K562 (cell line): ENCODE measurements at regions not wholly inside any gene's neighbourhood (a gene's known extent, or its start where the extent isn't known, plus 50 kb on each side); places are given as distances from the start of the nearest gene placed in this dataset.

ENCODE experiments used
- ATAC-seq: fragments of 200-7000 bp; cut with Tn5 transposase; 3 replicates; pipeline ENCODE4 v1.9.1; 2020; ENCODE audit warnings: moderate library complexity
- BruUV-seq: library from RNA; stranded (reverse); fragments of 400-500 nt; replicated peaks from 2 replicates; lab custom pipeline; 2021; lab: Mats Ljungman, UMichigan
- CTCF ChIA-PET: fragments of 300-600 bp; formaldehyde crosslinking; extraction: SDS; loops from one replicate; lab custom pipeline; 2021; ENCODE audit warnings: low intra/inter-chr PET ratio; lab: Yijun Ruan, JAX
- POLR2A ChIA-PET: fragments of 300-600, 350-650 bp; sonication (Branson Sonifier 250); formaldehyde crosslinking; extraction: SDS; loops from one replicate; lab custom pipeline; 2021; ENCODE audit warnings: antibody characterized with exemption, inconsistent platforms; lab: Yijun Ruan, JAX
- DNase-seq, 4 experiments: peaks; one replicate each; pipeline versions ENCODE4 v3.0.0 to v3.0.0-alpha.2; 2011 to 2018; ENCODE audit warnings: low spot score in 3 of 4, mixed read lengths in 3 of 4; ENCODE audit errors: extremely low read depth in 1 of 4
- FAIRE-seq: peaks from 2 replicates; lab custom pipeline; 2011; peaks lifted over from hg19 to GRCh38; lab: Jason Lieb, UNC
- H2AFZ ChIP-seq: 2 replicates; pipeline ENCODE4 v1.6.0; 2011; ENCODE audit warnings: low read depth, low read length, control low read depth, inconsistent platforms
- H3K27ac ChIP-seq: fragments of 200-600 bp; 3 replicates; pipeline ENCODE4 v1.8.0; 2011; ENCODE audit warnings: low read depth, mild to moderate bottlenecking, control low read depth, inconsistent platforms, low read length, moderate library complexity, mixed read lengths; ENCODE audit errors: extremely low read depth
- H3K27me3 ChIP-seq, 2 experiments: fragments of 300-600 bp in 1 of 2; 2 replicates in 1 of 2; 3 replicates in 1 of 2; pipeline versions ENCODE4 v1.6.0 to v1.8.0; 2011; ENCODE audit warnings: inconsistent platforms in 2 of 2, low read length in 2 of 2, mild to moderate bottlenecking in 1 of 2, mixed read lengths in 1 of 2, moderate library complexity in 1 of 2; ENCODE audit not compliant: control insufficient read depth in 2 of 2, insufficient read depth in 2 of 2
- H3K36me3 ChIP-seq: fragments of 300-600 bp; 3 replicates; pipeline ENCODE4 v1.8.0; 2011; ENCODE audit warnings: mild to moderate bottlenecking, low read length, inconsistent platforms; ENCODE audit not compliant: control insufficient read depth, insufficient read depth
- H3K4me1 ChIP-seq, 2 experiments: fragments of 200-600 bp in 1 of 2; replicated peaks in 1 of 2; 2 replicates in 1 of 2; 3 replicates in 1 of 2; pipeline versions ENCODE4 v1.5.1 to v1.8.0; 2011; ENCODE audit warnings: inconsistent platforms in 2 of 2, low read length in 2 of 2, mild to moderate bottlenecking in 1 of 2, mixed read lengths in 1 of 2, moderate library complexity in 1 of 2; ENCODE audit not compliant: control insufficient read depth in 2 of 2, insufficient read depth in 2 of 2
- H3K4me2 ChIP-seq: 2 replicates; pipeline ENCODE4 v1.6.1; 2011; ENCODE audit warnings: low read length, control low read depth, inconsistent platforms, mixed read lengths; ENCODE audit not compliant: insufficient read depth
- H3K4me3 ChIP-seq: fragments of 200-600 bp; sonication (generic), shearing (Covaris generic); 2 replicates; pipeline ENCODE4 v1.5.1; 2016; ENCODE audit warnings: control low read depth, inconsistent platforms
- H3K79me2 ChIP-seq: fragments of 200-600 bp; 3 replicates; pipeline ENCODE4 v1.8.0; 2011; ENCODE audit warnings: low read length, inconsistent platforms; ENCODE audit not compliant: control insufficient read depth, insufficient read depth
- H3K9ac ChIP-seq, 2 experiments: 2 replicates each; pipeline versions ENCODE4 v1.6.0 to v1.6.1; 2011; ENCODE audit warnings: low read depth in 2 of 2, low read length in 2 of 2, control low read depth in 1 of 2, inconsistent platforms in 1 of 2, mild to moderate bottlenecking in 1 of 2, mixed read lengths in 1 of 2; ENCODE audit not compliant: insufficient read depth in 1 of 2
- H3K9me1 ChIP-seq: one replicate; pipeline ENCODE4 v1.6.0; 2011; ENCODE audit warnings: inconsistent platforms, mild to moderate bottlenecking, low read length, moderate library complexity; ENCODE audit not compliant: control insufficient read depth, insufficient read depth
- H3K9me3 ChIP-seq: replicated peaks from 2 replicates; pipeline ENCODE4 v1.5.1; 2011; ENCODE audit warnings: low read depth, low read length, inconsistent platforms; ENCODE audit not compliant: control insufficient read depth, insufficient read depth
- H4K20me1 ChIP-seq: replicated peaks from 2 replicates; pipeline ENCODE4 v1.6.1; 2011; ENCODE audit warnings: low read length, inconsistent platforms, mixed read lengths; ENCODE audit not compliant: control insufficient read depth, insufficient read depth
- BACH1 ChIP-seq: fragments of 200-800 bp; sonication (Bioruptor generic); IDR thresholded peaks from 2 replicates; pipeline ENCODE4 v1.6.1; 2016; ENCODE audit warnings: missing genetic modification characterization, missing compliant biosample characterization
- CBFA2T3 ChIP-seq: fragments of 450-650 bp; IDR thresholded peaks from 2 replicates; pipeline ENCODE4 v1.6.1; 2017
- CTBP1 ChIP-seq: fragments of 450-650 bp; IDR thresholded peaks from 2 replicates; pipeline ENCODE4 v1.6.1; 2016; ENCODE audit warnings: borderline replicate concordance
- DMBX1 ChIP-seq: fragments of 250-450 bp; sonication (Bioruptor Pico); IDR thresholded peaks from 2 replicates; pipeline ENCODE4 v1.8.0; 2022; ENCODE audit warnings: inconsistent platforms, mild to moderate bottlenecking, moderate library complexity, borderline replicate concordance
- KLF16 ChIP-seq: IDR thresholded peaks from 2 replicates; pipeline ENCODE4 v1.6.1; 2016; ENCODE audit warnings: antibody characterized with exemption
- MEIS2 ChIP-seq: fragments of 450-650 bp; IDR thresholded peaks from 2 replicates; pipeline ENCODE4 v1.6.1; 2014; ENCODE audit warnings: mild to moderate bottlenecking; ENCODE audit not compliant: partially characterized antibody
- NFYB ChIP-seq: IDR thresholded peaks from 2 replicates; pipeline ENCODE4 v1.6.1; 2011; ENCODE audit warnings: mild to moderate bottlenecking, moderate library complexity; ENCODE audit not compliant: insufficient read length; ENCODE audit errors: extremely low read depth
- NR2C2 ChIP-seq, 2 experiments: fragments of 200-800 bp in 1 of 2; sonication (Bioruptor generic) in 1 of 2; sonication (generic) in 1 of 2; formaldehyde crosslinking in 1 of 2; IDR thresholded peaks; 2 replicates each; pipeline versions ENCODE4 v1.6.1 to v1.8.0; 2016 to 2022; ENCODE audit warnings: mild to moderate bottlenecking in 1 of 2, missing compliant biosample characterization in 1 of 2, missing genetic modification characterization in 1 of 2, missing genetic modification reagents in 1 of 2
- PKNOX1 ChIP-seq: fragments of 450-650 bp; IDR thresholded peaks from 2 replicates; pipeline ENCODE4 v1.6.1; 2016
- RCOR1 ChIP-seq, 2 experiments: IDR thresholded peaks; 2 replicates each; pipeline ENCODE4 v1.6.1; 2012; ENCODE audit warnings: low read depth in 2 of 2, low read length in 2 of 2, borderline replicate concordance in 1 of 2, improper control_type of control experiment in 1 of 2
- SFPQ ChIP-seq: fragments of 200-400 bp; formaldehyde crosslinking; IDR thresholded peaks from 2 replicates; pipeline ENCODE4 v1.6.1; 2017; ENCODE audit warnings: mild to moderate bottlenecking, low read depth, low read length, moderate library complexity
- SMAD4 ChIP-seq: fragments of 250-450 bp; sonication (Bioruptor Pico); conservative IDR thresholded peaks from 2 replicates; pipeline ENCODE4 v1.8.0; 2021; ENCODE audit warnings: inconsistent platforms, mild to moderate bottlenecking, moderate library complexity
- TGIF2 ChIP-seq: sonication (generic); formaldehyde crosslinking; IDR thresholded peaks from 2 replicates; pipeline ENCODE4 v1.8.1; 2022; ENCODE audit warnings: mild to moderate bottlenecking, missing genetic modification reagents, moderate library complexity
- WGBS: fragments of 100-300 bp; shearing (Covaris generic); methylation state at CpG from one replicate; pipeline ENCODE4 v1.1.6; 2016; ENCODE audit warnings: low coverage, mixed read lengths; ENCODE audit not compliant: insufficient coverage; ENCODE audit errors: missing lambda C conversion rate; 5-methylcytosine and 5-hydroxymethylcytosine counted together
- in situ Hi-C: fragments of 300-500 bp; cut with MboI; formaldehyde crosslinking; loops from 4 replicates; pipeline ENCODE4 v1.15.0; 2018; ENCODE audit warnings: inconsistent platforms, mixed read lengths
- intact Hi-C: fragments of 100-400 bp; cut with micrococcal nuclease; formaldehyde crosslinking; loops from 2 replicates; pipeline ENCODE4 v1.14.2; 2022

GRCh38 chr21:43362915-43363314, 64.0 kb downstream of the SIK1 start:
- no TSS peak for BruUV-seq
- ATAC-seq (peak; percentile 29), DNase-seq (peak in 2 of 4 experiments; percentile 31 to 61), FAIRE-seq (peak; percentile 69)
- Histone ChIP-seq H4K20me1 (0 out of 2 replicates have a peak, but pooled peaks cover 14% of the 10 kb centered on the region), H3K4me2 (no peak overlapping the region), H3K79me2 (no peaks in the 10 kb centered on the region), H3K9me3 (no peaks in the 10 kb centered on the region), H3K27ac (no peak overlapping the region), H3K36me3 (no peaks in the 10 kb centered on the region), H3K9me1 (no peaks in the 10 kb centered on the region), H3K27me3 (peaks cover 69 to 99% of the 10 kb centered on the region in 2 experiments), H3K9ac (no peak overlapping the region), H2AFZ (no peak overlapping the region), H3K4me1 (peaks cover 0 to 38% of the 10 kb centered on the region in 2 experiments; a peak in 3 of 5 replicates), H3K4me3 (no peak overlapping the region)
- WGBS, result 4% methylated on average over 13 of the region's 13 CpGs
- CTCF ChIA-PET, result no interaction called here
- POLR2A ChIA-PET, result no interaction called here
- intact Hi-C loops (no loop called here), in situ Hi-C loops (no loop called here)
- peak; percentile 82; the same call in 1 of the 2 replicates for TF ChIP-seq CTBP1
- TF ChIP-seq SFPQ, result no peak
- peak in 1 of 2 experiments; percentile 94; a peak in 2 of 4 replicates for TF ChIP-seq RCOR1 (IDR thresholded peaks at IDR 0.05; ENCODE audit: borderline replicate concordance in 1 of 2, low read depth in 2 of 2, low read length in 2 of 2)
- no peak for TF ChIP-seq NFYB
- peak; percentile 97 for TF ChIP-seq MEIS2
- TF ChIP-seq NR2C2 (CRISPR knock-in tag; IDR thresholded peaks at IDR 0.05), result no peak
- peak; percentile 82; the same call in 1 of the 2 replicates for TF ChIP-seq NR2C2 (tag; IDR thresholded peaks at IDR 0.05)
- TF ChIP-seq PKNOX1, result peak; percentile 90
- TF ChIP-seq TGIF2, result no peak
- no peak for TF ChIP-seq DMBX1 (CRISPR knock-in tag)
- TF ChIP-seq SMAD4 (CRISPR knock-in tag), result peak; percentile 52
- peak; percentile 40; the same call in 1 of the 2 replicates for TF ChIP-seq KLF16
- TF ChIP-seq CBFA2T3, result peak; percentile 65
- TF ChIP-seq BACH1 (tag), result peak; percentile 66; the same call in 1 of the 2 replicates
